ENCODE measurements at regions not wholly inside any gene's neighbourhood (a gene's known extent, or its start where the extent isn't known, plus 50 kb on each side); places are given as distances from the start of the nearest gene placed in this dataset.
"Not testable (repeated sequence)": the region's sequence is repeated elsewhere in the genome, so short reads cannot be mapped to it uniquely, and the experiment has no call there.

DNA sequence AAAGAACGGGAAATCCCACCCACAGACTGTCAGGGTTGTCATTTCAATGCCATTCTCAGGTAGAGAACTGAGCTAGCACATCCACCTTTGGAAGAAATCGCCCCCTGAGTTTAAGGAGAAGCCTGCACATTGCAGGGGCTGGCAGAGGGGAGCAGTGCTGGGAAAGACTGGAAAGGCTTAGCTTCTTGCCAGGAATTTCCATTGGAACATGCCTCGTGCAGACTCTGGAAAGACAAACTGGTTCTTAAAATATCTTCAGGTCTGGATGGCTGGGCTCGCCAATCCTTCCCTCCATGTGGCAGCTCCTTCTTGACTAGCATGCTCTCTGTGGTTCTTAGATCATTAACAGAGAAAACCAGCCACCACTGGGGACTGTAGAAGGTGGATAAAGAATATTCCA is 414.1 kb downstream of the TSHZ3 start:
- no peak for TF ChIP-seq POLR2AphosphoS5 (IDR thresholded peaks at IDR 0.05; ENCODE audit: low read depth, low read length)
- TF ChIP-seq TCF7L2 (IDR thresholded peaks at IDR 0.05; ENCODE audit: low read depth, low read length) = no peak
- Histone ChIP-seq H3K4me1 (ENCODE audit: control insufficient read depth, insufficient read depth, low read length) (no peaks in the 10 kb centered on the region), H3K27ac (ENCODE audit: low read length) (no peak overlapping the region), H3K4me3 (ENCODE audit: low read depth in 2 of 2, low read length in 2 of 2) (no peak overlapping the region), H3K27me3 (ENCODE audit: control insufficient read depth, insufficient read depth, low read length) (no peaks in the 10 kb centered on the region; the same call in 1 of the 2 replicates), H3K36me3 (ENCODE audit: control insufficient read depth, insufficient read depth, low read length) (no peaks in the 10 kb centered on the region), H3K9me3 (ENCODE audit: control insufficient read depth, insufficient read depth, low read depth, low read length) (no peaks in the 10 kb centered on the region)
- no TSS peak for BruUV-seq (replicated peaks)
- in situ Hi-C loops (cut with HindIII; ENCODE audit: low pct_unique_long_range_greater_than_20kb, low sequenced_read_pairs) = no loop called here
- ChIA-PET POLR2A (no interaction called here), CTCF (no interaction called here)
- intact Hi-C loops (cut with micrococcal nuclease; ENCODE audit: unreplicated experiment) = no loop called here
- no peak for ATAC-seq
- DNase-seq (ENCODE audit: low read depth, low spot score) = no peak

DNA sequence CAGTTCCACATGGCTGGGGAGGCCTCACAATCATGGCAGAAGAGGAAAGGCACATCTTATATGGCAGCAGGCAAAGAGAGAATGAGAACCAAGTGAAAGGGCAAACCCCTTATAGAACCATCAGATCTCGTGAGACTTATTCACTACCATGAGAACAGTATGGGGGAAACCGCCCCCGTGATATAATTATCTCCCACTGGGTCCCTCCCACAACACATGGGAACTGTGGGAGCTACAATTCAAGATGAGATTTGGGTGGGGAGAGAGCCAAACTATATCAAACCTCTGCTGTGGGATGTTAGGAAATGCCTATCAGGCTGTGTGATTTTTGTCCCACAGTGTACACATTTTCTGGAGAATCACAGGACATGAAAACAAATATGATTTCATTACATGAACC is 415.8 kb downstream of the TSHZ3 start:
- H3K4me3 ChIP-seq (ENCODE audit: low read depth in 2 of 2, low read length in 2 of 2); H3K27ac ChIP-seq (ENCODE audit: low read length); H3K9me3 ChIP-seq (ENCODE audit: control insufficient read depth, insufficient read depth, low read depth, low read length); CTCF ChIA-PET; H3K36me3 ChIP-seq (ENCODE audit: control insufficient read depth, insufficient read depth, low read length); intact Hi-C loops (cut with micrococcal nuclease; ENCODE audit: unreplicated experiment); POLR2A ChIA-PET; in situ Hi-C loops (cut with HindIII; ENCODE audit: low pct_unique_long_range_greater_than_20kb, low sequenced_read_pairs); H3K27me3 ChIP-seq (ENCODE audit: control insufficient read depth, insufficient read depth, low read length); BruUV-seq (replicated peaks); H3K4me1 ChIP-seq (ENCODE audit: control insufficient read depth, insufficient read depth, low read length); ATAC-seq; DNase-seq (ENCODE audit: low read depth, low spot score): not testable (repeated sequence)

DNA sequence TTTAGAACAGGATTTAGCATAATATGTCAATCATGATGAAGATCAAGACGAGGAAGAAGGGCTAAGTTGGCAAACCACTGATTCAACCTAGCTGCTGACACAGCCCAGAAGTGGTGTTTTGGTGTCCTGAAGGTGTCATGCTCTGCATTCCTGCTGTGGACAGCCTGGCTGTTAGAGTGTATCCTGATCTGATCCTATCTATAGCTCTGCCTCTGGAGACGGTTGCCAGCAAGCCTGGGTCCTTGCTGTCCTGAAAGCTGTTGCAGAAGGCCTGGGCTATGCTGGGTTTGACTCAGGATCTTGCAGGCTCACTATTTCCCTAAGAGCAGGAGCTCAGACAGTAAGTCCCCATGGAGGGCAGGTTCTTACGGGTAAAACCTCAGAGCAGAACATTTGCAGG is 416.4 kb downstream of the TSHZ3 start:
- TF ChIP-seq, protein P1, sequence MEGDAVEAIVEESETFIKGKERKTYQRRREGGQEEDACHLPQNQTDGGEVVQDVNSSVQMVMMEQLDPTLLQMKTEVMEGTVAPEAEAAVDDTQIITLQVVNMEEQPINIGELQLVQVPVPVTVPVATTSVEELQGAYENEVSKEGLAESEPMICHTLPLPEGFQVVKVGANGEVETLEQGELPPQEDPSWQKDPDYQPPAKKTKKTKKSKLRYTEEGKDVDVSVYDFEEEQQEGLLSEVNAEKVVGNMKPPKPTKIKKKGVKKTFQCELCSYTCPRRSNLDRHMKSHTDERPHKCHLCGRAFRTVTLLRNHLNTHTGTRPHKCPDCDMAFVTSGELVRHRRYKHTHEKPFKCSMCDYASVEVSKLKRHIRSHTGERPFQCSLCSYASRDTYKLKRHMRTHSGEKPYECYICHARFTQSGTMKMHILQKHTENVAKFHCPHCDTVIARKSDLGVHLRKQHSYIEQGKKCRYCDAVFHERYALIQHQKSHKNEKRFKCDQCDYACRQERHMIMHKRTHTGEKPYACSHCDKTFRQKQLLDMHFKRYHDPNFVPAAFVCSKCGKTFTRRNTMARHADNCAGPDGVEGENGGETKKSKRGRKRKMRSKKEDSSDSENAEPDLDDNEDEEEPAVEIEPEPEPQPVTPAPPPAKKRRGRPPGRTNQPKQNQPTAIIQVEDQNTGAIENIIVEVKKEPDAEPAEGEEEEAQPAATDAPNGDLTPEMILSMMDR (IDR thresholded peaks at IDR 0.05) = no peak
- no peak overlapping the region for H3K27ac ChIP-seq (ENCODE audit: low read length)
- BruUV-seq (replicated peaks) = no TSS peak
- H3K36me3 ChIP-seq (ENCODE audit: control insufficient read depth, insufficient read depth, low read length) = no peaks in the 10 kb centered on the region
- DNase-seq (ENCODE audit: low read depth, low spot score) (no peak), ATAC-seq (no peak)
- in situ Hi-C loops (cut with HindIII; ENCODE audit: low pct_unique_long_range_greater_than_20kb, low sequenced_read_pairs) = no loop called here
- H3K4me1 ChIP-seq (ENCODE audit: control insufficient read depth, insufficient read depth, low read length) = no peaks in the 10 kb centered on the region
- ChIA-PET POLR2A (no interaction called here), CTCF (no interaction called here)
- H3K27me3 ChIP-seq (ENCODE audit: control insufficient read depth, insufficient read depth, low read length) = no peaks in the 10 kb centered on the region; the same call in 1 of the 2 replicates
- H3K4me3 ChIP-seq (ENCODE audit: low read depth in 2 of 2, low read length in 2 of 2) = no peak overlapping the region
- intact Hi-C loops (cut with micrococcal nuclease; ENCODE audit: unreplicated experiment) = no loop called here
- H3K9me3 ChIP-seq (ENCODE audit: control insufficient read depth, insufficient read depth, low read depth, low read length) = no peaks in the 10 kb centered on the region

DNA sequence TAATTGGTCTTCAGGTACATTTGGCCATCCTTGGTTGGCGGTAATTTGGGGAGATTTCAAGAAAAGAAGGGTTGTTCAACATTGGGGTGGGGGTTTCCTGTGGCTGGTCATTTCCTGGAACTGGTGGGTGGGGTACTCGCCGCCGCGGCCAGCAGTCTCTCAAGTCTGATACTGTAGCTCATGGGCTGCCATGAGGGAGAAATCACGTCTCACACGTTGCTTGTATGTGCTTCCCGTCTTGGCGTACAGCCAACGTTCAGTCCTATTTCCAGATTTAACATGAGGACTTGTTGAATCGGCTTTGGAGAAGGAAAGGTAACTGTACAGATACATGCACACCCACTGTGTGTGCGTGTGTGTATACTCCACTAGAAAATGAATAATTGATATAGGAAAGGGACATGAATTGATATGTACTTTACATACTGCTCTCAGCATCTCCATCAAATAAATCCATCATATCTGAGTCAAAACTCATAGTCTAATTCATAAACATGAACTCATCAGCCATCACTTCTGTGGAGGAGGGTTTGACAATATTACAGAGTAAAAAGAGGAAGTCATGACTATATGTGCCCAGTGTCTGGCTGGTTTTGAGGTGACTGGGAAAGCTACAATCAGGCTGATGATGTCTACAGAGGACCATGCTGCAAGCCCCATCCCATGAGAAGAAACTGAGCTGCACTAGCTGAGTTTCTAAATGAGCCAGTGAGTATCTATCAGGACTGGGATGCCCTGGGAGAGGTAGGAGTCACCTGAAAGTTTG is 418.1 kb downstream of the TSHZ3 start:
- Histone ChIP-seq H3K36me3 (ENCODE audit: control insufficient read depth, insufficient read depth, low read length) (no peaks in the 10 kb centered on the region), H3K4me3 (ENCODE audit: low read depth in 2 of 2, low read length in 2 of 2) (no peak overlapping the region), H3K27me3 (ENCODE audit: control insufficient read depth, insufficient read depth, low read length) (no peaks in the 10 kb centered on the region; the same call in 1 of the 2 replicates), H3K9me3 (ENCODE audit: control insufficient read depth, insufficient read depth, low read depth, low read length) (no peaks in the 10 kb centered on the region), H3K27ac (ENCODE audit: low read length) (no peak overlapping the region), H3K4me1 (ENCODE audit: control insufficient read depth, insufficient read depth, low read length) (no peaks in the 10 kb centered on the region)
- intact Hi-C loops (cut with micrococcal nuclease; ENCODE audit: unreplicated experiment) (no loop called here), in situ Hi-C loops (cut with HindIII; ENCODE audit: low pct_unique_long_range_greater_than_20kb, low sequenced_read_pairs) (no loop called here)
- DNase-seq (ENCODE audit: low read depth, low spot score) = no peak
- no peak for TF ChIP-seq SIN3A (IDR thresholded peaks at IDR 0.05; ENCODE audit: borderline replicate concordance, insufficient read depth, low read depth, low read length)
- TF ChIP-seq POLR2AphosphoS5 (IDR thresholded peaks at IDR 0.05; ENCODE audit: low read depth, low read length) = no peak
- no peak for TF ChIP-seq TCF7L2 (IDR thresholded peaks at IDR 0.05; ENCODE audit: low read depth, low read length)
- TF ChIP-seq, protein P2, sequence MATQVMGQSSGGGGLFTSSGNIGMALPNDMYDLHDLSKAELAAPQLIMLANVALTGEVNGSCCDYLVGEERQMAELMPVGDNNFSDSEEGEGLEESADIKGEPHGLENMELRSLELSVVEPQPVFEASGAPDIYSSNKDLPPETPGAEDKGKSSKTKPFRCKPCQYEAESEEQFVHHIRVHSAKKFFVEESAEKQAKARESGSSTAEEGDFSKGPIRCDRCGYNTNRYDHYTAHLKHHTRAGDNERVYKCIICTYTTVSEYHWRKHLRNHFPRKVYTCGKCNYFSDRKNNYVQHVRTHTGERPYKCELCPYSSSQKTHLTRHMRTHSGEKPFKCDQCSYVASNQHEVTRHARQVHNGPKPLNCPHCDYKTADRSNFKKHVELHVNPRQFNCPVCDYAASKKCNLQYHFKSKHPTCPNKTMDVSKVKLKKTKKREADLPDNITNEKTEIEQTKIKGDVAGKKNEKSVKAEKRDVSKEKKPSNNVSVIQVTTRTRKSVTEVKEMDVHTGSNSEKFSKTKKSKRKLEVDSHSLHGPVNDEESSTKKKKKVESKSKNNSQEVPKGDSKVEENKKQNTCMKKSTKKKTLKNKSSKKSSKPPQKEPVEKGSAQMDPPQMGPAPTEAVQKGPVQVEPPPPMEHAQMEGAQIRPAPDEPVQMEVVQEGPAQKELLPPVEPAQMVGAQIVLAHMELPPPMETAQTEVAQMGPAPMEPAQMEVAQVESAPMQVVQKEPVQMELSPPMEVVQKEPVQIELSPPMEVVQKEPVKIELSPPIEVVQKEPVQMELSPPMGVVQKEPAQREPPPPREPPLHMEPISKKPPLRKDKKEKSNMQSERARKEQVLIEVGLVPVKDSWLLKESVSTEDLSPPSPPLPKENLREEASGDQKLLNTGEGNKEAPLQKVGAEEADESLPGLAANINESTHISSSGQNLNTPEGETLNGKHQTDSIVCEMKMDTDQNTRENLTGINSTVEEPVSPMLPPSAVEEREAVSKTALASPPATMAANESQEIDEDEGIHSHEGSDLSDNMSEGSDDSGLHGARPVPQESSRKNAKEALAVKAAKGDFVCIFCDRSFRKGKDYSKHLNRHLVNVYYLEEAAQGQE (IDR thresholded peaks at IDR 0.05; ENCODE audit: insufficient read depth in 1 of 2, low read depth in 2 of 2, low read length in 1 of 2) = no peak
- TF ChIP-seq, protein P1 (IDR thresholded peaks at IDR 0.05) = no peak
- CTCF ChIA-PET = no interaction called here
- POLR2A ChIA-PET = no interaction called here
- ATAC-seq = no peak
- BruUV-seq (replicated peaks) = no TSS peak

Data from Panc1 (cell line).